Heart left ventricle (tissue), 16 donors: ENCODE measurements at regions not wholly inside any gene's neighbourhood (a gene's known extent, or its start where the extent isn't known, plus 50 kb on each side); places are given as distances from the start of the nearest gene placed in this dataset.

Source experiments
- ATAC-seq, 4 donors: fragments of 200-7000 bp; cut with Tn5 transposase; one replicate each; pipeline ENCODE4 v1.9.1; 2020 to 2022; ENCODE audit warnings: moderate library complexity in 4 of 4, mild to moderate bottlenecking in 3 of 4, moderate number of reproducible peaks in 1 of 4
- DNase-seq, 5 donors: peaks; one replicate each; pipeline ENCODE4 v3.0.0-alpha.2; 2020
- H3K27ac ChIP-seq, 12 donors: fragments of 200-600 bp; sonication (generic) in 4 of 12; one replicate each; pipeline versions ENCODE4 v1.5.0 to v1.8.0; 2016 to 2022; ENCODE audit warnings: mild to moderate bottlenecking in 2 of 12
- H3K27me3 ChIP-seq, 9 donors: fragments of 200-600 bp; sonication (generic) in 2 of 9; one replicate each; pipeline versions ENCODE4 v1.5.1 to v1.8.0; 2016 to 2022; ENCODE audit warnings: mild to moderate bottlenecking in 3 of 9
- H3K36me3 ChIP-seq, 9 donors: fragments of 200-600 bp; sonication (generic) in 2 of 9; one replicate each; pipeline versions ENCODE4 v1.5.0 to v1.8.0; 2018 to 2022; ENCODE audit warnings: mild to moderate bottlenecking in 2 of 9
- H3K4me1 ChIP-seq, 12 donors: fragments of 200-600 bp; sonication (generic) in 4 of 12; one replicate each; pipeline versions ENCODE4 v1.5.0 to v1.8.0; 2016 to 2022; ENCODE audit warnings: mild to moderate bottlenecking in 3 of 12
- H3K4me3 ChIP-seq, 12 donors: fragments of 200-600 bp; sonication (generic) in 4 of 12; one replicate each; pipeline versions ENCODE4 v1.5.0 to v1.8.0; 2017 to 2022; ENCODE audit warnings: mild to moderate bottlenecking in 9 of 12, moderate library complexity in 4 of 12
- H3K9me3 ChIP-seq, 12 donors: fragments of 200-600 bp; sonication (generic) in 4 of 12; one replicate each; pipeline versions ENCODE4 v1.5.0 to v1.8.0; 2016 to 2022; ENCODE audit warnings: mild to moderate bottlenecking in 1 of 12
- POLR2A ChIP-seq, 2 donors: fragments of 450-650 bp; IDR thresholded peaks; one replicate each; pipeline ENCODE4 v1.6.1; 2017; ENCODE audit warnings: antibody characterized with exemption in 2 of 2, mild to moderate bottlenecking in 2 of 2, moderate library complexity in 2 of 2
- WGBS, 4 donors: extraction: QIAGEN DNeasy Blood & Tissue Kit in 2 of 4; methylation state at CpG; one replicate each; pipeline versions ENCODE4 v1.1.5 to v1.1.7; 2013 to 2018; 5-methylcytosine and 5-hydroxymethylcytosine counted together
- intact Hi-C, 10 donors: fragments of 100-400 bp; cut with DNase I; formaldehyde crosslinking; loops; one replicate each; pipeline versions ENCODE4 v1.11.1 to v1.14.2; 2022
- TF ChIP-seq, protein P1 (sequence below), 12 donors: fragments of 200-600 bp; sonication (generic) in 4 of 12; IDR thresholded peaks; one replicate each; pipeline versions ENCODE4 v1.5.0 to v1.8.0; 2018 to 2022; ENCODE audit warnings: antibody characterized with exemption in 12 of 12, mild to moderate bottlenecking in 5 of 12
- donor health status: ischemic (EF 13 %, LVEDD 7.1; RV severe dilation, severe dysfunction).
- donor health status: healthy with polysubstance abuse.
- donor health status: DM: no; HTN: yes; CAD: no.
- donor health status: DM: no; HTN: no; CAD: no.
- donor health status: ischemic (EF 25% LVEDD 6.9; RV normal size, moderate dysfunction).
- donor health status: ischemic (EF 25% LVEDD 5.7; RV mildly dilated, moderate dysfunction).
- donor health status: healthy.
- donor health status: DM: yes; HTN: yes; CAD: no.
- donor health status: ischemic (EF 35%, LVEDD 5.7; RV mildly dilated, moderate dysfunction).
- donor health status: nonischemic (EF 11% LVEDD 7.7; RV severe dilation, severe dysfunction).
- donor health status: DM: yes; HTN: yes; CAD: no.
- donor health status: PGD.
- donor health status: ischemic (EF 29% LVEDD 5.4; RV normal size, mild dysfunction).
- donor health status: nonischemic (EF 23%, LVEDD 6.1; RV moderate dilation, normal function).

DNA sequence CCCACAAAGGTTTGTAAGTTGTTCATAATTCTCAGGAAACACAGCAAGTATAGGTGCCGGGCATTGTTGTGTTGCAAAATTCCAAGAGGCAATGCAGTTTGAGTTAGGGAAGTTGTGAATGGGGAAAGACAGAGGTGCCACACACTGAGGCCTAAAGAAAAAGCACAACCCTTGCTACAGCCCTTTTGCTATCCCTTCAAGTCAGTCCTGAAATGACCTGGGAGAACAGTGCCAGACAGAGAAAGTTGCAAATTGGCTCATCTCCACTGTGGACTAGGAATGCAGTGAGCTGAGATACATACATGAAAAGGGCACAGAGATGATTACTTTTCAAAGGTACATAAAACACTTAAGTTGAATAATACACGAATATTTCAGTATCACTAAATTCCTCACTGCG is 213.3 kb upstream of the TMTC1 start:
- Histone ChIP-seq H3K36me3 (no peaks in the 10 kb centered on the region), H3K4me3 (no peak overlapping the region), H3K27me3 (no peaks in the 10 kb centered on the region), H3K4me1 (no peaks in the 10 kb centered on the region), H3K27ac (no peak overlapping the region), H3K9me3 (no peaks in the 10 kb centered on the region)
- TF ChIP-seq, protein P1, sequence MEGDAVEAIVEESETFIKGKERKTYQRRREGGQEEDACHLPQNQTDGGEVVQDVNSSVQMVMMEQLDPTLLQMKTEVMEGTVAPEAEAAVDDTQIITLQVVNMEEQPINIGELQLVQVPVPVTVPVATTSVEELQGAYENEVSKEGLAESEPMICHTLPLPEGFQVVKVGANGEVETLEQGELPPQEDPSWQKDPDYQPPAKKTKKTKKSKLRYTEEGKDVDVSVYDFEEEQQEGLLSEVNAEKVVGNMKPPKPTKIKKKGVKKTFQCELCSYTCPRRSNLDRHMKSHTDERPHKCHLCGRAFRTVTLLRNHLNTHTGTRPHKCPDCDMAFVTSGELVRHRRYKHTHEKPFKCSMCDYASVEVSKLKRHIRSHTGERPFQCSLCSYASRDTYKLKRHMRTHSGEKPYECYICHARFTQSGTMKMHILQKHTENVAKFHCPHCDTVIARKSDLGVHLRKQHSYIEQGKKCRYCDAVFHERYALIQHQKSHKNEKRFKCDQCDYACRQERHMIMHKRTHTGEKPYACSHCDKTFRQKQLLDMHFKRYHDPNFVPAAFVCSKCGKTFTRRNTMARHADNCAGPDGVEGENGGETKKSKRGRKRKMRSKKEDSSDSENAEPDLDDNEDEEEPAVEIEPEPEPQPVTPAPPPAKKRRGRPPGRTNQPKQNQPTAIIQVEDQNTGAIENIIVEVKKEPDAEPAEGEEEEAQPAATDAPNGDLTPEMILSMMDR (IDR thresholded peaks at IDR 0.05): no peak
- no peak for TF ChIP-seq POLR2A (IDR thresholded peaks at IDR 0.05)
- intact Hi-C loops: no loop called here
- no peak for DNase-seq
- WGBS, 4 donors: 84 to 90% (median 87%) methylated on average over 3 of the region's 3 CpGs
- no peak for ATAC-seq

- peaks cover 0 to 5% (median 0%) of the 10 kb centered on the region in 12 donors for H3K9me3 ChIP-seq
- no peaks in the 10 kb centered on the region for H3K4me1 ChIP-seq
- 71 to 90% (median 82%) methylated on average over 2 of the region's 2 CpGs for WGBS, 4 donors
- TF ChIP-seq, protein P1 (IDR thresholded peaks at IDR 0.05): no peak
- no peak for TF ChIP-seq POLR2A (IDR thresholded peaks at IDR 0.05)
- H3K4me3 ChIP-seq: no peak overlapping the region
- intact Hi-C loops: no loop called here
- no peak for DNase-seq
- no peaks in the 10 kb centered on the region for H3K27me3 ChIP-seq
- H3K36me3 ChIP-seq: no peaks in the 10 kb centered on the region
- ATAC-seq: no peak
- H3K27ac ChIP-seq: no peak overlapping the region
These were observed 208.6 kb upstream of the TMTC1 start for GRCh38 chr12:29992366-29992765.

DNA sequence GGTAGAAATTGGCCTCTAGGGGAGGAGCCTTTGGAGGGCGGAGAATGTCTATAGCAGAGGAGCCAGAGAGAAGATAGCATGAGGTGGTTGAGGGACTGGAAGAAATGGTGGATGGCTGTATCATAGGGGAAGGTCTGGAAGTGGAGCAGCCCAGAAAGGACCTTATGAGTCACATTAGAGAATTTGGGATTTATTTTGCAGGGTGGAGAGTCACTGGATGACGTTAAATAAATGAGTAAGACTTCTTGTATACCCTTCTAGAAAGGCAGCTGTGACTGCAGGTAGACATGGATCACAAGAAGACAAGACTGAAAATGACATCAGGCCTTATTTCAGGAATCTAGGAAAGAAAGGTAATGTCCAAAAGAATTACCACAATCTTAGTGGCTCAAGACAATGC is 208.2 kb upstream of the TMTC1 start:
- Histone ChIP-seq H3K9me3 (peaks cover 0 to 5% (median 0%) of the 10 kb centered on the region in 12 donors), H3K4me1 (no peaks in the 10 kb centered on the region), H3K27me3 (no peaks in the 10 kb centered on the region), H3K4me3 (no peak overlapping the region), H3K27ac (no peak overlapping the region), H3K36me3 (no peaks in the 10 kb centered on the region)
- TF ChIP-seq, protein P1 (IDR thresholded peaks at IDR 0.05): no peak
- no peak for TF ChIP-seq POLR2A (IDR thresholded peaks at IDR 0.05)
- 79 to 91% (median 83%) methylated on average over 2 of the region's 2 CpGs for WGBS, 4 donors
- DNase-seq: no peak
- intact Hi-C loops: loop anchor here in 1 of 10 donors (2.0 kb wide), 1 partner anchor 63 kb away; no protein-coding TSS in a partner anchor
- ATAC-seq: no peak

DNA sequence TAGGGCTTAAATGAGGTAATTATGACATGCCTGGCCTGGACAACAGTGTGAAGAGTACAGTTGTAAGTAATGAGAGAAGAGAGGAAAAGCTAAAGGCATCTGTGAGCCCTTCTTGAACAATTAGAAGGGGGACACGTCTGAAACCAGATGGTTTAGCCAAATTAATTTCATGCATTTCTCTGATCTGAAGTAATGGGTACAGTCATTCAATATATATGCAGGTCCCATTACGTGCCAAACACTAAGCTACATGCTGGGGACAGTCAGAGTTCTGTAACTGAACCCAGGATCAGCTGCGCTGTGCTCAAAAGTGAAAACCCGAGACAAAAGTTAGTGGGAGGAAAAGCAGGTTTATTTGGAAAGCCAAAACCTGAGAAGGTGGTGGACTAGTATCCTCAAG is 207.2 kb upstream of the TMTC1 start:
- Histone ChIP-seq H3K4me3 (no peak overlapping the region), H3K36me3 (no peaks in the 10 kb centered on the region), H3K27me3 (no peaks in the 10 kb centered on the region), H3K27ac (no peak overlapping the region), H3K4me1 (no peaks in the 10 kb centered on the region), H3K9me3 (peaks cover 0 to 5% (median 0%) of the 10 kb centered on the region in 12 donors)
- TF ChIP-seq POLR2A (IDR thresholded peaks at IDR 0.05): no peak
- TF ChIP-seq, protein P1 (IDR thresholded peaks at IDR 0.05): no peak
- WGBS, 4 donors: 68 to 92% (median 85%) methylated on average over 4 of the region's 4 CpGs
- ATAC-seq (no peak), DNase-seq (no peak)
- intact Hi-C loops: loop anchor here in 1 of 10 donors (2.0 kb wide), 1 partner anchor 62 kb away; no protein-coding TSS in a partner anchor
